Lower leg skin (tissue), 3 donors: ENCODE measurements at regions not wholly inside any gene's neighbourhood (a gene's known extent, or its start where the extent isn't known, plus 50 kb on each side); places are given as distances from the start of the nearest gene placed in this dataset.

Source experiments
- CTCF ChIP-seq, 3 donors: fragments of 450-650 bp; IDR thresholded peaks; one replicate each; pipeline ENCODE4 v1.5.1; 2016; ENCODE audit warnings: antibody characterized with exemption in 3 of 3, mild to moderate bottlenecking in 3 of 3, moderate library complexity in 2 of 3
- POLR2A ChIP-seq, 2 donors: fragments of 450-650 bp; IDR thresholded peaks; one replicate each; pipeline ENCODE4 v1.6.1; 2016 to 2017; ENCODE audit warnings: antibody characterized with exemption in 2 of 2, mild to moderate bottlenecking in 1 of 2, moderate library complexity in 1 of 2

GRCh38 chr2:190829642-190830041 lies 51.0 kb upstream of the GLS start:
- no peak for TF ChIP-seq POLR2A (IDR thresholded peaks at IDR 0.05)
- no peak for TF ChIP-seq CTCF (IDR thresholded peaks at IDR 0.05)
